H1 (cell line): ENCODE measurements at regions not wholly inside any gene's neighbourhood (a gene's known extent, or its start where the extent isn't known, plus 50 kb on each side); places are given as distances from the start of the nearest gene placed in this dataset.

Experiments
- CTCF ChIA-PET: fragments of 300-600 bp; sonication (Branson Sonifier 250); formaldehyde crosslinking; loops from one replicate; lab custom pipeline; 2021; ENCODE audit not compliant: partially characterized antibody; lab: Charles Lee
- POLR2A ChIA-PET: fragments of 300-600 bp; sonication (Branson Sonifier 250); formaldehyde crosslinking; loops from one replicate; lab custom pipeline; 2021; ENCODE audit warnings: inconsistent platforms; ENCODE audit not compliant: partially characterized antibody; lab: Charles Lee
- DNase-seq, 2 experiments: peaks; one replicate each; pipeline versions ENCODE4 v3.0.0 to v3.0.0-alpha.2; 2010 to 2022; ENCODE audit warnings: low spot score in 2 of 2, low read depth in 1 of 2, mixed read lengths in 1 of 2
- FAIRE-seq: peaks from 2 replicates; lab custom pipeline; 2011; peaks lifted over from hg19 to GRCh38; lab: Jason Lieb, UNC
- H2AFZ ChIP-seq: 2 replicates; pipeline ENCODE4 v1.8.1; 2012; ENCODE audit warnings: low read length, inconsistent platforms
- H2AK5ac ChIP-seq: 2 replicates; pipeline ENCODE4 v1.6.1; 2013; ENCODE audit warnings: low read depth, low read length
- H2BK120ac ChIP-seq: replicated peaks from 2 replicates; pipeline ENCODE3; 2013; ENCODE audit warnings: low read depth, low read length, inconsistent platforms
- H2BK12ac ChIP-seq: 2 replicates; pipeline ENCODE4 v1.6.1; 2013; ENCODE audit warnings: low read depth, low read length
- H2BK15ac ChIP-seq: 2 replicates; pipeline ENCODE4 v1.6.1; 2013; ENCODE audit warnings: low read length
- H2BK20ac ChIP-seq: 2 replicates; pipeline ENCODE4 v1.6.1; 2013; ENCODE audit warnings: low read length
- H2BK5ac ChIP-seq: 2 replicates; pipeline ENCODE4 v1.6.1; 2013; ENCODE audit warnings: low read depth, low read length
- H3K14ac ChIP-seq: 2 replicates; pipeline ENCODE4 v1.6.1; 2013; ENCODE audit warnings: inconsistent platforms; ENCODE audit not compliant: insufficient read length
- H3K18ac ChIP-seq: 2 replicates; pipeline ENCODE4 v1.6.1; 2013; ENCODE audit warnings: low read length; ENCODE audit errors: extremely low read depth
- H3K23ac ChIP-seq: 2 replicates; pipeline ENCODE4 v1.6.1; 2013; ENCODE audit warnings: inconsistent platforms; ENCODE audit not compliant: insufficient read length
- H3K23me2 ChIP-seq: 2 replicates; pipeline ENCODE4 v1.6.1; 2013; ENCODE audit warnings: low read depth, low read length
- H3K27ac ChIP-seq: 2 replicates; pipeline ENCODE4 v1.6.1; 2011; ENCODE audit warnings: low read depth, low read length, inconsistent platforms
- H3K27me3 ChIP-seq, 4 experiments: replicated peaks in 1 of 4; 1 replicate in 1 of 4; 2 replicates in 3 of 4; pipeline versions ENCODE4 v1.6.1 to v1.8.1; 2011 to 2013; ENCODE audit warnings: low read length in 3 of 4, mild to moderate bottlenecking in 3 of 4, inconsistent platforms in 2 of 4, mixed read lengths in 2 of 4, moderate library complexity in 1 of 4; ENCODE audit not compliant: control insufficient read depth in 3 of 4, insufficient read depth in 3 of 4; ENCODE audit errors: extremely low read depth in 1 of 4
- H3K36me3 ChIP-seq, 4 experiments: 2 replicates each; pipeline versions ENCODE4 v1.6.1 to v1.8.1; 2011 to 2013; ENCODE audit warnings: mild to moderate bottlenecking in 4 of 4, low read length in 3 of 4, moderate library complexity in 2 of 4, control low read depth in 1 of 4, inconsistent platforms in 1 of 4; ENCODE audit not compliant: insufficient read depth in 4 of 4, control insufficient read depth in 2 of 4
- H3K4ac ChIP-seq: replicated peaks from 2 replicates; pipeline ENCODE3; 2013; ENCODE audit warnings: low read length, low read depth, mixed read lengths, inconsistent platforms; ENCODE audit not compliant: insufficient read length
- H3K4me1 ChIP-seq, 4 experiments: replicated peaks in 1 of 4; 1 replicate in 1 of 4; 2 replicates in 3 of 4; pipeline versions ENCODE4 v1.6.1 to v1.8.1; 2011 to 2013; ENCODE audit warnings: low read length in 3 of 4, inconsistent platforms in 2 of 4, mixed read lengths in 1 of 4; ENCODE audit not compliant: insufficient read depth in 4 of 4, control insufficient read depth in 3 of 4
- H3K4me2 ChIP-seq, 2 experiments: 2 replicates each; pipeline versions ENCODE4 v1.6.1 to v1.8.1; 2011 to 2013; ENCODE audit warnings: low read depth in 2 of 2, low read length in 2 of 2, control low read depth in 1 of 2, inconsistent platforms in 1 of 2, mild to moderate bottlenecking in 1 of 2; ENCODE audit not compliant: insufficient read depth in 1 of 2
- H3K4me3 ChIP-seq, 4 experiments: fragments of 200-600, 300-600 bp in 1 of 4; sonication (generic), shearing (Covaris generic), sonication (Bioruptor Twin) in 1 of 4; 2 replicates each; pipeline versions ENCODE4 v1.5.1 to v1.8.1; 2011 to 2016; ENCODE audit warnings: low read length in 4 of 4, low read depth in 3 of 4, control low read depth in 2 of 4, inconsistent platforms in 2 of 4, mild to moderate bottlenecking in 2 of 4, mixed read lengths in 1 of 4, moderate library complexity in 1 of 4; ENCODE audit not compliant: insufficient read depth in 2 of 4; ENCODE audit errors: extremely low read depth in 1 of 4
- H3K56ac ChIP-seq: replicated peaks from 2 replicates; pipeline ENCODE3; 2013; ENCODE audit warnings: low read depth, mild to moderate bottlenecking, mixed read lengths, low read length, inconsistent platforms; ENCODE audit not compliant: insufficient read length
- H3K79me1 ChIP-seq: 2 replicates; pipeline ENCODE4 v1.6.1; 2013; ENCODE audit warnings: low read depth, low read length, control low read depth
- H3K79me2 ChIP-seq, 2 experiments: 2 replicates each; pipeline versions ENCODE4 v1.6.1 to v1.8.1; 2012 to 2013; ENCODE audit warnings: low read length in 2 of 2, mild to moderate bottlenecking in 2 of 2, inconsistent platforms in 1 of 2; ENCODE audit not compliant: insufficient read depth in 2 of 2, control insufficient read depth in 1 of 2
- H3K9ac ChIP-seq, 4 experiments: replicated peaks in 1 of 4; 1 replicate in 1 of 4; 2 replicates in 3 of 4; pipeline versions ENCODE4 v1.6.1 to v1.8.1; 2011 to 2013; ENCODE audit warnings: low read depth in 3 of 4, low read length in 3 of 4, control low read depth in 2 of 4, mild to moderate bottlenecking in 2 of 4, moderate library complexity in 2 of 4, inconsistent platforms in 1 of 4; ENCODE audit errors: extremely low read depth in 1 of 4
- H3K9me3 ChIP-seq, 2 experiments: 2 replicates each; pipeline versions ENCODE4 v1.6.1 to v1.8.1; 2012 to 2013; ENCODE audit warnings: mild to moderate bottlenecking in 2 of 2, moderate library complexity in 2 of 2, control low read depth in 1 of 2, inconsistent platforms in 1 of 2, low read depth in 1 of 2, low read length in 1 of 2, mixed read lengths in 1 of 2; ENCODE audit not compliant: insufficient read depth in 2 of 2
- H4K20me1 ChIP-seq, 2 experiments: replicated peaks in 1 of 2; 2 replicates each; pipeline versions ENCODE3 to v1.8.1; 2011 to 2013; ENCODE audit warnings: inconsistent platforms in 2 of 2, low read length in 2 of 2, mild to moderate bottlenecking in 1 of 2; ENCODE audit not compliant: insufficient read depth in 2 of 2, control insufficient read depth in 1 of 2
- H4K5ac ChIP-seq: 2 replicates; pipeline ENCODE4 v1.6.1; 2013; ENCODE audit warnings: low read length, low read depth, mixed read lengths, inconsistent platforms; ENCODE audit not compliant: insufficient read length
- H4K8ac ChIP-seq: 2 replicates; pipeline ENCODE4 v1.8.0; 2013; ENCODE audit warnings: mild to moderate bottlenecking, moderate library complexity, low read length, inconsistent platforms; ENCODE audit not compliant: insufficient read depth; ENCODE audit errors: extremely low read depth
- H4K91ac ChIP-seq: replicated peaks from 2 replicates; pipeline ENCODE3; 2013; ENCODE audit warnings: low read length, mixed read lengths, inconsistent platforms; ENCODE audit not compliant: insufficient read length
- CHD1 ChIP-seq: IDR thresholded peaks from 2 replicates; pipeline ENCODE4 v1.6.1; 2012; ENCODE audit warnings: low read depth, low read length, improper control_type of control experiment
- CHD2 ChIP-seq: IDR thresholded peaks from 2 replicates; pipeline ENCODE4 v1.6.1; 2012; ENCODE audit warnings: low read length, improper control_type of control experiment
- CREB1 ChIP-seq: IDR thresholded peaks from 2 replicates; pipeline ENCODE4 v1.6.1; 2012; ENCODE audit warnings: inconsistent platforms
- KDM4A ChIP-seq: IDR thresholded peaks from one replicate; pipeline ENCODE4 v1.7.1; 2012; ENCODE audit warnings: low read depth, mild to moderate bottlenecking, moderate library complexity, low read length, inconsistent platforms; ENCODE audit not compliant: severe bottlenecking
- POLR2AphosphoS5 ChIP-seq: IDR thresholded peaks from 2 replicates; pipeline ENCODE4 v1.6.1; 2011; ENCODE audit warnings: low read depth, low read length
- POU5F1 ChIP-seq: IDR thresholded peaks from 2 replicates; pipeline ENCODE4 v1.6.1; 2011; ENCODE audit warnings: low read depth, mild to moderate bottlenecking, low read length, moderate library complexity
- RBBP5 ChIP-seq: IDR thresholded peaks from 2 replicates; pipeline ENCODE4 v1.7.1; 2012; ENCODE audit warnings: low read depth, mild to moderate bottlenecking, inconsistent platforms, low read length, moderate library complexity, borderline replicate concordance
- TBP ChIP-seq: IDR thresholded peaks from 2 replicates; pipeline ENCODE4 v1.6.1; 2011; ENCODE audit warnings: low read depth, low read length, improper control_type of control experiment
- WGBS, 2 experiments: shearing (Covaris generic) in 1 of 2; methylation state at CpG; one replicate each; pipeline versions ENCODE4 v1.1.6 to v1.1.7; 2013 to 2015; ENCODE audit warnings: low lambda C conversion rate in 2 of 2, mixed read lengths in 2 of 2, inconsistent platforms in 1 of 2, low coverage in 1 of 2, missing lambda C conversion rate in 1 of 2; ENCODE audit not compliant: insufficient replicate concordance in 2 of 2, insufficient coverage in 1 of 2, insufficient read length in 1 of 2; ENCODE audit errors: extremely low coverage in 1 of 2, missing lambda C conversion rate in 1 of 2; 5-methylcytosine and 5-hydroxymethylcytosine counted together
- TF ChIP-seq, protein P1 (sequence below): IDR thresholded peaks from 2 replicates; pipeline ENCODE4 v1.6.1; 2012; ENCODE audit warnings: low read length, inconsistent platforms
- TF ChIP-seq, protein P2 (sequence below): IDR thresholded peaks from 2 replicates; pipeline ENCODE4 v1.6.1; 2011; ENCODE audit warnings: low read length, improper control_type of control experiment

DNA sequence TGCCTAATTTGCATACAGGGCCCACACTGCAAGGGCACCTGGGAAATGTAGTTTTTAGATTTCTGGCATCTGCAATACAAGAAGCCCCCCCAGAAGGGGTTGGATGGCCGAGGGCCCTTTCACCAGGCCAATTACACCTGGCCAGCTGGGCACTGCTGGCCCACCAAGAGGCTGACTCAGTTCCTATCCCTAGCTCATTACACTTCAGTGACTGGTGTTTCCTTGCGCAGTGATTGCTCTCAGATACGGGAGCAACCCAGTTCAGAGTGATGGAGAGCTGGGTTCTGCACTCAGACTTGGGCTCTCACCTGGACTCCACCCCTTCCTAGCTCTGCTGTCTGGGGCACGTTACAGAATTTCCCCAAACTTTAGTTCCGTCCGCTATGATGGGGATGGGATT, 81.1 kb upstream of the SHANK2 start:
- DNase-seq = no peak
- WGBS, 2 experiments = 69% methylated on average over 6 of the region's 6 CpGs; no CpG with 5 or more reads in 1 of the 2 experiments

More for the DNA sequence above, 81.1 kb upstream of the SHANK2 start:
- no peaks in the 10 kb centered on the region for H3K79me2 ChIP-seq
- H3K79me1 ChIP-seq = no peaks in the 10 kb centered on the region
- H3K14ac ChIP-seq = no peak overlapping the region
- no peak overlapping the region for H4K91ac ChIP-seq
- POLR2A ChIA-PET = no interaction called here
- no peaks in the 10 kb centered on the region for H3K23me2 ChIP-seq
- H3K23ac ChIP-seq = no peak overlapping the region
- no peak overlapping the region for H2BK120ac ChIP-seq
- no peaks in the 10 kb centered on the region for H3K4me1 ChIP-seq
- no peak overlapping the region for H2BK15ac ChIP-seq
- no peak overlapping the region for H3K9ac ChIP-seq
- no peak overlapping the region for H4K8ac ChIP-seq
- H3K18ac ChIP-seq = no peak overlapping the region
- no peak overlapping the region for H3K4me3 ChIP-seq
- no peaks in the 10 kb centered on the region for H4K20me1 ChIP-seq
- no peak overlapping the region for H2BK12ac ChIP-seq
- CTCF ChIA-PET = interaction anchor here (0.6 to 3.3 kb wide), 3 partner anchors 9 to 176 kb away, joined by 3 to 10 read pairs (median 3); no protein-coding TSS in a partner anchor
- H3K4ac ChIP-seq = no peak overlapping the region
- no peak for FAIRE-seq
- H3K9me3 ChIP-seq = peaks cover 33 to 39% of the 10 kb centered on the region in 2 experiments
- no peak for TF ChIP-seq POU5F1
- TF ChIP-seq, protein P1, sequence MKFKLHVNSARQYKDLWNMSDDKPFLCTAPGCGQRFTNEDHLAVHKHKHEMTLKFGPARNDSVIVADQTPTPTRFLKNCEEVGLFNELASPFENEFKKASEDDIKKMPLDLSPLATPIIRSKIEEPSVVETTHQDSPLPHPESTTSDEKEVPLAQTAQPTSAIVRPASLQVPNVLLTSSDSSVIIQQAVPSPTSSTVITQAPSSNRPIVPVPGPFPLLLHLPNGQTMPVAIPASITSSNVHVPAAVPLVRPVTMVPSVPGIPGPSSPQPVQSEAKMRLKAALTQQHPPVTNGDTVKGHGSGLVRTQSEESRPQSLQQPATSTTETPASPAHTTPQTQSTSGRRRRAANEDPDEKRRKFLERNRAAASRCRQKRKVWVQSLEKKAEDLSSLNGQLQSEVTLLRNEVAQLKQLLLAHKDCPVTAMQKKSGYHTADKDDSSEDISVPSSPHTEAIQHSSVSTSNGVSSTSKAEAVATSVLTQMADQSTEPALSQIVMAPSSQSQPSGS = no peak
- TF ChIP-seq CREB1 = no peak
- TF ChIP-seq RBBP5 = no peak
- TF ChIP-seq TBP = no peak
- no peak for TF ChIP-seq KDM4A
- no peak for TF ChIP-seq POLR2AphosphoS5
- no peak for TF ChIP-seq CHD2
- no peak for TF ChIP-seq CHD1
- TF ChIP-seq, protein P2, sequence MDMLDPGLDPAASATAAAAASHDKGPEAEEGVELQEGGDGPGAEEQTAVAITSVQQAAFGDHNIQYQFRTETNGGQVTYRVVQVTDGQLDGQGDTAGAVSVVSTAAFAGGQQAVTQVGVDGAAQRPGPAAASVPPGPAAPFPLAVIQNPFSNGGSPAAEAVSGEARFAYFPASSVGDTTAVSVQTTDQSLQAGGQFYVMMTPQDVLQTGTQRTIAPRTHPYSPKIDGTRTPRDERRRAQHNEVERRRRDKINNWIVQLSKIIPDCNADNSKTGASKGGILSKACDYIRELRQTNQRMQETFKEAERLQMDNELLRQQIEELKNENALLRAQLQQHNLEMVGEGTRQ = no peak
- TF ChIP-seq, all 59 proteins: peak for 0
- no peak overlapping the region for H3K4me2 ChIP-seq
- H2BK20ac ChIP-seq = no peak overlapping the region
- no peak overlapping the region for H3K27ac ChIP-seq
- no peak overlapping the region for H2BK5ac ChIP-seq
- H4K5ac ChIP-seq = no peak overlapping the region
- H2AFZ ChIP-seq = no peak overlapping the region
- H2AK5ac ChIP-seq = no peak overlapping the region
- H3K56ac ChIP-seq = no peak overlapping the region
- H3K27me3 ChIP-seq = 0 out of 7 replicates have a peak, but pooled peaks cover 0 to 3% (median 0%) of the 10 kb centered on the region in 4 experiments
- H3K36me3 ChIP-seq = no peaks in the 10 kb centered on the region
